HCT116 (cell line): ENCODE measurements at regions not wholly inside any gene's neighbourhood (a gene's known extent, or its start where the extent isn't known, plus 50 kb on each side); places are given as distances from the start of the nearest gene placed in this dataset.

Source experiments
- ATAC-seq: fragments of 200-7000 bp; cut with Tn5 transposase; 2 replicates; pipeline ENCODE4 v1.9.1; 2020; ENCODE audit warnings: mild to moderate bottlenecking, moderate library complexity
- BruUV-seq: library from RNA; stranded (reverse); fragments of 400-500 nt; replicated peaks from 2 replicates; lab custom pipeline; 2021; lab: Mats Ljungman, UMichigan
- CTCF ChIA-PET: fragments of 300-600 bp; sonication (Branson Sonifier 250); formaldehyde crosslinking; loops from one replicate; lab custom pipeline; 2021; ENCODE audit warnings: antibody characterized with exemption; lab: Charles Lee
- POLR2A ChIA-PET: fragments of 300-600, 350-600 bp; sonication (Branson Sonifier 250); formaldehyde crosslinking; loops from one replicate; lab custom pipeline; 2021; ENCODE audit warnings: antibody characterized with exemption; lab: Charles Lee
- RAD21 ChIA-PET, 2 experiments: fragments of 300-600 bp; sonication (Branson Sonifier 250); formaldehyde crosslinking; loops; one replicate each; lab custom pipeline; 2023; ENCODE audit warnings: low total read pairs in 2 of 2; ENCODE audit not compliant: uncharacterized antibody in 2 of 2, unreplicated experiment in 2 of 2, low non-redundant PET in 1 of 2; lab: Charles Lee
- DNase-seq: peaks from one replicate; pipeline ENCODE4 v3.0.0-alpha.2; 2010; ENCODE audit warnings: low read depth, low spot score
- H2AFZ ChIP-seq: fragments of 200-600 bp; shearing (Covaris generic), sonication (generic); 2 replicates; pipeline ENCODE4 v1.6.1; 2017; ENCODE audit warnings: low read depth, mixed run types, mixed read lengths, antibody characterized with exemption, low read length; ENCODE audit not compliant: poor library complexity, severe bottlenecking
- H3K27ac ChIP-seq: 2 replicates; pipeline ENCODE4 v1.5.1; 2012; ENCODE audit warnings: low read depth, low read length
- H3K27me3 ChIP-seq: fragments of 200-600 bp; sonication (generic); 2 replicates; pipeline ENCODE4 v1.6.1; 2016; ENCODE audit warnings: mixed run types, low read length, mixed read lengths; ENCODE audit not compliant: insufficient read depth
- H3K36me3 ChIP-seq, 2 experiments: fragments of 200-500 bp in 1 of 2; fragments of 200-600 bp in 1 of 2; sonication (Bioruptor generic) in 1 of 2; sonication (generic) in 1 of 2; 2 replicates each; pipeline versions ENCODE4 v1.5.1 to v1.6.1; 2014 to 2016; ENCODE audit warnings: low read length in 2 of 2, inconsistent platforms in 1 of 2, mixed read lengths in 1 of 2, mixed run types in 1 of 2; ENCODE audit not compliant: insufficient read depth in 2 of 2, control insufficient read depth in 1 of 2
- H3K4me1 ChIP-seq, 2 experiments: fragments of 200-600 bp in 1 of 2; sonication (generic) in 1 of 2; 2 replicates each; pipeline versions ENCODE4 v1.5.1 to v1.6.1; 2012 to 2017; ENCODE audit warnings: low read length in 2 of 2, inconsistent platforms in 1 of 2, mild to moderate bottlenecking in 1 of 2, mixed read lengths in 1 of 2, mixed run types in 1 of 2, moderate library complexity in 1 of 2; ENCODE audit not compliant: insufficient read depth in 2 of 2, control insufficient read depth in 1 of 2
- H3K4me2 ChIP-seq: fragments of 200-600 bp; sonication (generic); 2 replicates; pipeline ENCODE4 v1.6.1; 2017; ENCODE audit warnings: mixed run types, low read length, mixed read lengths
- H3K4me3 ChIP-seq, 2 experiments: fragments of 200-600 bp in 1 of 2; sonication (generic) in 1 of 2; replicated peaks in 1 of 2; 2 replicates each; pipeline ENCODE4 v1.5.1; 2011 to 2016; ENCODE audit warnings: low read length in 2 of 2, control low read depth in 1 of 2, low read depth in 1 of 2, mild to moderate bottlenecking in 1 of 2, mixed read lengths in 1 of 2, mixed run types in 1 of 2
- H3K79me2 ChIP-seq: fragments of 200-600 bp; sonication (generic); 2 replicates; pipeline ENCODE4 v1.6.1; 2017; ENCODE audit warnings: mild to moderate bottlenecking, mixed run types, low read length, moderate library complexity, mixed read lengths; ENCODE audit not compliant: insufficient read depth
- H3K9ac ChIP-seq: fragments of 200-600 bp; sonication (generic); 2 replicates; pipeline ENCODE4 v1.6.1; 2016; ENCODE audit warnings: low read length, mixed read lengths
- H3K9me2 ChIP-seq: fragments of 200-600 bp; sonication (generic), shearing (Covaris generic); 2 replicates; pipeline ENCODE4 v1.6.1; 2017; ENCODE audit warnings: mixed run types, mild to moderate bottlenecking, moderate library complexity; ENCODE audit not compliant: insufficient read depth
- H3K9me3 ChIP-seq, 2 experiments: fragments of 200-500 bp in 1 of 2; fragments of 200-600 bp in 1 of 2; sonication (Bioruptor generic) in 1 of 2; sonication (generic) in 1 of 2; 2 replicates each; pipeline ENCODE4 v1.6.1; 2014 to 2017; ENCODE audit warnings: low read length in 2 of 2, mixed read lengths in 2 of 2, inconsistent platforms in 1 of 2, low read depth in 1 of 2, mild to moderate bottlenecking in 1 of 2, mixed run types in 1 of 2, moderate library complexity in 1 of 2; ENCODE audit not compliant: control insufficient read depth in 1 of 2, insufficient read depth in 1 of 2
- H4K20me1 ChIP-seq: fragments of 200-600 bp; sonication (generic), shearing (Covaris generic); 2 replicates; pipeline ENCODE4 v1.6.1; 2017; ENCODE audit warnings: mixed run types, mild to moderate bottlenecking, moderate library complexity; ENCODE audit not compliant: insufficient read depth
- ATF3 ChIP-seq: IDR thresholded peaks from 2 replicates; pipeline ENCODE4 v1.6.1; 2012
- CTCF ChIP-seq, 3 experiments: fragments of 200-600 bp in 1 of 3; sonication (generic) in 1 of 3; IDR thresholded peaks in 2 of 3; conservative IDR thresholded peaks in 1 of 3; 2 replicates each; pipeline ENCODE4 v1.5.1; 2012 to 2017; ENCODE audit warnings: low read depth in 2 of 3, low read length in 2 of 3, antibody characterized with exemption in 1 of 3, borderline replicate concordance in 1 of 3, control low read depth in 1 of 3, mild to moderate bottlenecking in 1 of 3, mixed read lengths in 1 of 3, mixed run types in 1 of 3, moderate library complexity in 1 of 3; ENCODE audit not compliant: insufficient read depth in 1 of 3
- EGR1 ChIP-seq: IDR thresholded peaks from 2 replicates; pipeline ENCODE4 v1.6.1; 2012; ENCODE audit warnings: low read depth
- EZH2 ChIP-seq: fragments of 200-600 bp; sonication (generic); IDR thresholded peaks from 2 replicates; pipeline ENCODE4 v1.6.1; 2017; ENCODE audit warnings: antibody characterized with exemption, mixed run types
- POLR2A ChIP-seq: IDR thresholded peaks from 2 replicates; pipeline ENCODE4 v1.7.0; 2011; ENCODE audit warnings: borderline replicate concordance; ENCODE audit not compliant: insufficient read depth, insufficient read length; ENCODE audit errors: extremely low read depth
- POLR2AphosphoS5 ChIP-seq: IDR thresholded peaks from 2 replicates; pipeline ENCODE4 v1.6.1; 2011; ENCODE audit warnings: mild to moderate bottlenecking, low read depth, low read length, moderate library complexity
- RAD21 ChIP-seq: IDR thresholded peaks from 2 replicates; pipeline ENCODE4 v1.6.1; 2012; ENCODE audit warnings: low read depth, mild to moderate bottlenecking
- REST ChIP-seq: IDR thresholded peaks from 2 replicates; pipeline ENCODE4 v1.6.1; 2012; ENCODE audit warnings: low read depth
- SP1 ChIP-seq: IDR thresholded peaks from 2 replicates; pipeline ENCODE4 v1.6.1; 2012; ENCODE audit warnings: low read depth
- TCF7L2 ChIP-seq: IDR thresholded peaks from 2 replicates; pipeline ENCODE4 v1.7.0; 2011; ENCODE audit warnings: borderline replicate concordance, inconsistent platforms; ENCODE audit not compliant: insufficient read depth, insufficient read length; ENCODE audit errors: extremely low read depth
- ZFX ChIP-seq: fragments of 450-650 bp; IDR thresholded peaks from 2 replicates; pipeline ENCODE4 v1.6.1; 2017
- ZNF274 ChIP-seq: fragments of 200-500 bp; sonication (Bioruptor generic); IDR thresholded peaks from 2 replicates; pipeline ENCODE4 v1.6.1; 2014; ENCODE audit warnings: mild to moderate bottlenecking, low read depth, low read length, inconsistent platforms
- intact Hi-C: fragments of 100-400 bp; cut with micrococcal nuclease; formaldehyde crosslinking; loops from 2 replicates; pipeline ENCODE4 v1.10.0; 2022

- H3K27ac ChIP-seq = no peak overlapping the region
- no TSS peak for BruUV-seq
- H3K4me1 ChIP-seq = no peaks in the 10 kb centered on the region
- TF ChIP-seq RAD21 (no peak), CTCF (IDR thresholded peaks at IDR 0.05 in 2 of 3, conservative IDR thresholded peaks at IDR 0.05 in 1 of 3; ENCODE audit: borderline replicate concordance in 1 of 3, insufficient read depth in 1 of 3, low read depth in 2 of 3, low read length in 2 of 3) (no peak), EGR1 (no peak), POLR2AphosphoS5 (no peak), TCF7L2 (no peak), ATF3 (no peak)
- TF ChIP-seq, all 23 proteins: peak for 0
- no peak overlapping the region for H2AFZ ChIP-seq
- POLR2A ChIA-PET = no interaction called here
- H3K4me3 ChIP-seq = no peak overlapping the region
- intact Hi-C loops = no loop called here
- ATAC-seq = no peak
- no peaks in the 10 kb centered on the region for H3K27me3 ChIP-seq
- H4K20me1 ChIP-seq = no peaks in the 10 kb centered on the region
- CTCF ChIA-PET = no interaction called here
- no peaks in the 10 kb centered on the region for H3K36me3 ChIP-seq
- DNase-seq = no peak
- no peaks in the 10 kb centered on the region; a peak in 1 of 4 replicates for H3K9me3 ChIP-seq
- H3K79me2 ChIP-seq = no peaks in the 10 kb centered on the region
- RAD21 ChIA-PET = no interaction called here
- no peaks in the 10 kb centered on the region for H3K9me2 ChIP-seq
- H3K9ac ChIP-seq = no peak overlapping the region
- no peak overlapping the region for H3K4me2 ChIP-seq
Measured at GRCh38 chr9:13716601-13717321, 437.3 kb upstream of the MPDZ start.

GRCh38 chr9:13716090-13716489 is 436.6 kb upstream of the MPDZ start:
- ATAC-seq = no peak
- TF ChIP-seq POLR2AphosphoS5 (no peak), ATF3 (no peak), ZFX (no peak), ZNF274 (no peak), SP1 (no peak), EZH2 (no peak), POLR2A (no peak), REST (no peak)

More at GRCh38 chr9:13716090-13716489, 436.6 kb upstream of the MPDZ start:
- BruUV-seq = no TSS peak
- Histone ChIP-seq H3K27ac (no peak overlapping the region), H3K4me1 (no peaks in the 10 kb centered on the region), H2AFZ (no peak overlapping the region), H3K9me3 (no peaks in the 10 kb centered on the region; a peak in 1 of 4 replicates), H3K9me2 (no peaks in the 10 kb centered on the region), H3K27me3 (no peaks in the 10 kb centered on the region), H3K79me2 (no peaks in the 10 kb centered on the region), H4K20me1 (no peaks in the 10 kb centered on the region), H3K4me3 (no peak overlapping the region), H3K4me2 (no peak overlapping the region), H3K9ac (no peak overlapping the region), H3K36me3 (no peaks in the 10 kb centered on the region)
- ChIA-PET POLR2A (no interaction called here), RAD21 (no interaction called here), CTCF (no interaction called here)
- intact Hi-C loops = no loop called here
- DNase-seq = no peak
